Gastroesophageal sphincter (tissue), 3 donors: ENCODE measurements at regions not wholly inside any gene's neighbourhood (a gene's known extent, or its start where the extent isn't known, plus 50 kb on each side); places are given as distances from the start of the nearest gene placed in this dataset.

Experiments used
- CTCF ChIP-seq, 4 experiments: fragments of 200-600 bp in 2 of 4; fragments of 450-650 bp in 2 of 4; sonication (generic) in 1 of 4; IDR thresholded peaks; one replicate each; pipeline ENCODE4 v1.5.1; 2017 to 2019; ENCODE audit warnings: antibody characterized with exemption in 4 of 4, mild to moderate bottlenecking in 2 of 4, moderate library complexity in 2 of 4
- EP300 ChIP-seq: sonication (generic); formaldehyde crosslinking; IDR thresholded peaks from one replicate; pipeline ENCODE4 v1.6.1; 2017; ENCODE audit warnings: antibody characterized with exemption, mild to moderate bottlenecking
- POLR2A ChIP-seq, 2 donors: fragments of 450-650 bp; IDR thresholded peaks; one replicate each; pipeline ENCODE4 v1.6.1; 2017; ENCODE audit warnings: antibody characterized with exemption in 2 of 2, mild to moderate bottlenecking in 2 of 2, moderate library complexity in 1 of 2
- POLR2AphosphoS5 ChIP-seq: sonication (generic); formaldehyde crosslinking; IDR thresholded peaks from one replicate; pipeline ENCODE4 v1.6.1; 2017; ENCODE audit warnings: antibody characterized with exemption

DNA sequence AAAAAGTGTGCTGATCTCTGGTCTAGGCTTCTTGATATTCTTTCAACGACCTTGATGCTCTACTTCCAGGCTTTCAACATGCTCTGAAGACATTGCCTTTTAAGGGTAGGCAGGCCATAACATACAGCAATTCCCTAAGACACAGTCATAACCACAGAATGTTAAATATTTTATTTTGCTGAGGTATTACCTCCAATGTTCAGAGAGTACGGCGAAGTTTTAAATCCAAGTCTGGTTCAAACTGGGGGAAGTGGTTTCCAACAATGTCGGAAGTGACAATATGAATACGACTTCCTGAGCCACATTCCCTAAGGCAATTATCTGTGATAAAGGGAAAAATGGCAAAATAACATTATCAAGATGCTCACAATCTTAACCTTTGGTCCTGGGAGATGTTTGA, 1077.9 kb upstream of the PIK3C3 start:
- TF ChIP-seq CTCF (IDR thresholded peaks at IDR 0.05) (no peak), POLR2AphosphoS5 (no peak), EP300 (no peak), POLR2A (IDR thresholded peaks at IDR 0.05) (no peak)
